CD14-positive monocyte (primary cell): ENCODE measurements at regions not wholly inside any gene's neighbourhood (a gene's known extent, or its start where the extent isn't known, plus 50 kb on each side); places are given as distances from the start of the nearest gene placed in this dataset.

Experiments
- DNase-seq, 3 donors: peaks; one replicate each; pipeline ENCODE4 v3.0.0-alpha.2; 2011 to 2022
- H2AFZ ChIP-seq: 2 replicates; pipeline ENCODE4 v1.6.0; 2012; ENCODE audit warnings: mild to moderate bottlenecking, low read depth, low read length, inconsistent platforms; ENCODE audit not compliant: insufficient read depth, poor library complexity, severe bottlenecking
- H3K27ac ChIP-seq, 2 donors: 1 replicate in 1 of 2; 2 replicates in 1 of 2; pipeline ENCODE4 v1.5.1; 2012 to 2013; ENCODE audit warnings: low read length in 2 of 2, control low read depth in 1 of 2, inconsistent platforms in 1 of 2, low read depth in 1 of 2, mild to moderate bottlenecking in 1 of 2
- H3K27me3 ChIP-seq, 2 donors: one replicate each; pipeline versions ENCODE4 v1.6.0 to v1.6.1; 2011 to 2013; ENCODE audit warnings: low read length in 2 of 2; ENCODE audit not compliant: control insufficient read depth in 2 of 2, insufficient read depth in 2 of 2
- H3K36me3 ChIP-seq, 2 donors: replicated peaks in 1 of 2; 1 replicate in 1 of 2; 2 replicates in 1 of 2; pipeline versions ENCODE4 v1.5.1 to v1.6.1; 2012 to 2013; ENCODE audit warnings: low read length in 2 of 2, control low read depth in 1 of 2, inconsistent platforms in 1 of 2, mild to moderate bottlenecking in 1 of 2; ENCODE audit not compliant: insufficient read depth in 2 of 2, control insufficient read depth in 1 of 2
- H3K4me1 ChIP-seq, 2 donors: 1 replicate in 1 of 2; 2 replicates in 1 of 2; pipeline versions ENCODE4 v1.5.1 to v1.6.1; 2012 to 2013; ENCODE audit warnings: low read length in 2 of 2, control low read depth in 1 of 2, inconsistent platforms in 1 of 2, mild to moderate bottlenecking in 1 of 2, moderate library complexity in 1 of 2; ENCODE audit not compliant: insufficient read depth in 2 of 2, control insufficient read depth in 1 of 2
- H3K4me2 ChIP-seq: replicated peaks from 2 replicates; pipeline ENCODE3; 2012; ENCODE audit warnings: low read length, moderate library complexity, mild to moderate bottlenecking; ENCODE audit not compliant: poor library complexity, severe bottlenecking; ENCODE audit errors: extremely low read depth
- H3K4me3 ChIP-seq, 3 experiments: fragments of 200-600 bp in 1 of 3; sonication (generic) in 1 of 3; replicated peaks in 1 of 3; 1 replicate in 2 of 3; 2 replicates in 1 of 3; pipeline ENCODE4 v1.5.1; 2011 to 2013; ENCODE audit warnings: low read length in 3 of 3, mild to moderate bottlenecking in 3 of 3, control low read depth in 2 of 3, low read depth in 2 of 3, inconsistent platforms in 1 of 3, moderate library complexity in 1 of 3
- H3K79me2 ChIP-seq: 2 replicates; pipeline ENCODE4 v1.6.0; 2012; ENCODE audit warnings: mild to moderate bottlenecking, control low read depth, inconsistent platforms, low read length, moderate library complexity; ENCODE audit not compliant: insufficient read depth
- H3K9ac ChIP-seq: 2 replicates; pipeline ENCODE4 v1.6.0; 2017; ENCODE audit warnings: low read length, mild to moderate bottlenecking; ENCODE audit not compliant: insufficient read depth, poor library complexity, severe bottlenecking
- H3K9me3 ChIP-seq, 2 donors: replicated peaks in 1 of 2; 1 replicate in 1 of 2; 2 replicates in 1 of 2; pipeline versions ENCODE4 v1.5.1 to v1.6.1; 2012 to 2013; ENCODE audit warnings: low read length in 2 of 2, control low read depth in 1 of 2; ENCODE audit not compliant: control insufficient read depth in 1 of 2, insufficient read depth in 1 of 2
- H4K20me1 ChIP-seq: 2 replicates; pipeline ENCODE4 v1.6.0; 2012; ENCODE audit warnings: mild to moderate bottlenecking, low read length, control low read depth, moderate library complexity; ENCODE audit not compliant: insufficient read depth
- H3K27ac Mint-ChIP-seq, 7 donors: one replicate each; pipeline ENCODE4 v1.8.0; 2020; ENCODE audit warnings: mild to moderate bottlenecking in 7 of 7, mixed read lengths in 7 of 7, moderate library complexity in 6 of 7, inconsistent platforms in 2 of 7
- H3K27me3 Mint-ChIP-seq, 3 donors: one replicate each; pipeline ENCODE4 v1.8.0; 2021 to 2022; ENCODE audit warnings: low read depth in 3 of 3, mild to moderate bottlenecking in 3 of 3, mixed read lengths in 3 of 3, moderate library complexity in 3 of 3, inconsistent platforms in 1 of 3
- H3K36me3 Mint-ChIP-seq, 2 donors: one replicate each; pipeline ENCODE4 v1.8.0; 2020; ENCODE audit warnings: mixed read lengths in 2 of 2, inconsistent platforms in 1 of 2, mild to moderate bottlenecking in 1 of 2
- H3K4me1 Mint-ChIP-seq: one replicate; pipeline ENCODE4 v1.8.0; 2020; ENCODE audit warnings: mild to moderate bottlenecking, mixed read lengths
- H3K4me3 Mint-ChIP-seq, 2 donors: one replicate each; pipeline ENCODE4 v1.8.0; 2020; ENCODE audit warnings: mild to moderate bottlenecking in 2 of 2, mixed read lengths in 2 of 2, moderate library complexity in 1 of 2
- H3K9me3 Mint-ChIP-seq, 7 donors: one replicate each; pipeline ENCODE4 v1.8.0; 2020 to 2022; ENCODE audit warnings: mixed read lengths in 7 of 7, mild to moderate bottlenecking in 6 of 7, moderate library complexity in 6 of 7, inconsistent platforms in 2 of 7
- CTCF ChIP-seq: fragments of 200-600 bp; IDR thresholded peaks from one replicate; pipeline ENCODE4 v1.8.0; 2022; ENCODE audit warnings: antibody characterized with exemption, mild to moderate bottlenecking
- WGBS: methylation state at CpG from one replicate; pipeline ENCODE4 v1.1.5; 2013; ENCODE audit warnings: missing lambda C conversion rate; ENCODE audit not compliant: insufficient coverage; 5-methylcytosine and 5-hydroxymethylcytosine counted together
- intact Hi-C, 2 donors: fragments of 100-400 bp; cut with micrococcal nuclease; formaldehyde crosslinking; loops; one replicate each; pipeline versions ENCODE4 v1.15.0 to v1.15.1; 2023

GRCh38 chr9:135019224-135019623 is 68.2 kb upstream of the OLFM1 start:
- Mint-ChIP-seq H3K27me3 (peaks cover 19 to 35% (median 21%) of the 10 kb centered on the region in 3 donors), H3K36me3 (no peaks in the 10 kb centered on the region), H3K4me1 (no peaks in the 10 kb centered on the region), H3K4me3 (no peak overlapping the region), H3K27ac (no peak overlapping the region), H3K9me3 (peaks cover 0 to 5% (median 2%) of the 10 kb centered on the region in 7 donors)
- no peak for DNase-seq
- Histone ChIP-seq H3K9me3 (no peaks in the 10 kb centered on the region), H3K27me3 (no peaks in the 10 kb centered on the region), H2AFZ (no peak overlapping the region), H3K4me1 (no peaks in the 10 kb centered on the region), H3K9ac (no peak overlapping the region), H3K4me3 (no peak overlapping the region), H4K20me1 (no peaks in the 10 kb centered on the region), H3K36me3 (no peaks in the 10 kb centered on the region), H3K27ac (no peak overlapping the region), H3K4me2 (no peak overlapping the region), H3K79me2 (no peaks in the 10 kb centered on the region)
- no peak for TF ChIP-seq CTCF
- WGBS, result 96% methylated on average over 5 of the region's 5 CpGs
- intact Hi-C loops, result no loop called here

GRCh38 chr9:135020481-135021392 is 66.7 kb upstream of the OLFM1 start:
- Histone ChIP-seq H3K9me3 (no peaks in the 10 kb centered on the region), H3K27ac (no peak overlapping the region), H3K36me3 (no peaks in the 10 kb centered on the region), H3K9ac (no peak overlapping the region), H3K4me3 (no peak overlapping the region), H3K4me1 (no peaks in the 10 kb centered on the region), H3K27me3 (no peaks in the 10 kb centered on the region), H3K79me2 (no peaks in the 10 kb centered on the region), H2AFZ (no peak overlapping the region), H4K20me1 (no peaks in the 10 kb centered on the region), H3K4me2 (no peak overlapping the region)
- Mint-ChIP-seq H3K27me3 (peaks cover 12 to 35% (median 22%) of the 10 kb centered on the region in 3 donors), H3K36me3 (no peaks in the 10 kb centered on the region), H3K4me3 (no peak overlapping the region), H3K27ac (no peak overlapping the region), H3K4me1 (no peaks in the 10 kb centered on the region), H3K9me3 (peaks cover 0 to 7% (median 3%) of the 10 kb centered on the region in 7 donors)
- intact Hi-C loops, result no loop called here
- 83% methylated on average over 20 of the region's 24 CpGs for WGBS
- TF ChIP-seq CTCF, result no peak
- DNase-seq, result no peak
